H1 (cell line): ENCODE measurements at regions not wholly inside any gene's neighbourhood (a gene's known extent, or its start where the extent isn't known, plus 50 kb on each side); places are given as distances from the start of the nearest gene placed in this dataset.

Source experiments
- CTCF ChIA-PET: fragments of 300-600 bp; sonication (Branson Sonifier 250); formaldehyde crosslinking; loops from one replicate; lab custom pipeline; 2021; ENCODE audit not compliant: partially characterized antibody; lab: Charles Lee
- POLR2A ChIA-PET: fragments of 300-600 bp; sonication (Branson Sonifier 250); formaldehyde crosslinking; loops from one replicate; lab custom pipeline; 2021; ENCODE audit warnings: inconsistent platforms; ENCODE audit not compliant: partially characterized antibody; lab: Charles Lee
- DNase-seq, 2 experiments: peaks; one replicate each; pipeline versions ENCODE4 v3.0.0 to v3.0.0-alpha.2; 2010 to 2022; ENCODE audit warnings: low spot score in 2 of 2, low read depth in 1 of 2, mixed read lengths in 1 of 2
- FAIRE-seq: peaks from 2 replicates; lab custom pipeline; 2011; peaks lifted over from hg19 to GRCh38; lab: Jason Lieb, UNC
- H2AFZ ChIP-seq: 2 replicates; pipeline ENCODE4 v1.8.1; 2012; ENCODE audit warnings: low read length, inconsistent platforms
- H2AK5ac ChIP-seq: 2 replicates; pipeline ENCODE4 v1.6.1; 2013; ENCODE audit warnings: low read depth, low read length
- H2BK120ac ChIP-seq: replicated peaks from 2 replicates; pipeline ENCODE3; 2013; ENCODE audit warnings: low read depth, low read length, inconsistent platforms
- H2BK12ac ChIP-seq: 2 replicates; pipeline ENCODE4 v1.6.1; 2013; ENCODE audit warnings: low read depth, low read length
- H2BK15ac ChIP-seq: 2 replicates; pipeline ENCODE4 v1.6.1; 2013; ENCODE audit warnings: low read length
- H2BK20ac ChIP-seq: 2 replicates; pipeline ENCODE4 v1.6.1; 2013; ENCODE audit warnings: low read length
- H2BK5ac ChIP-seq: 2 replicates; pipeline ENCODE4 v1.6.1; 2013; ENCODE audit warnings: low read depth, low read length
- H3K14ac ChIP-seq: 2 replicates; pipeline ENCODE4 v1.6.1; 2013; ENCODE audit warnings: inconsistent platforms; ENCODE audit not compliant: insufficient read length
- H3K18ac ChIP-seq: 2 replicates; pipeline ENCODE4 v1.6.1; 2013; ENCODE audit warnings: low read length; ENCODE audit errors: extremely low read depth
- H3K23ac ChIP-seq: 2 replicates; pipeline ENCODE4 v1.6.1; 2013; ENCODE audit warnings: inconsistent platforms; ENCODE audit not compliant: insufficient read length
- H3K23me2 ChIP-seq: 2 replicates; pipeline ENCODE4 v1.6.1; 2013; ENCODE audit warnings: low read depth, low read length
- H3K27ac ChIP-seq: 2 replicates; pipeline ENCODE4 v1.6.1; 2011; ENCODE audit warnings: low read depth, low read length, inconsistent platforms
- H3K27me3 ChIP-seq, 4 experiments: replicated peaks in 1 of 4; 1 replicate in 1 of 4; 2 replicates in 3 of 4; pipeline versions ENCODE4 v1.6.1 to v1.8.1; 2011 to 2013; ENCODE audit warnings: low read length in 3 of 4, mild to moderate bottlenecking in 3 of 4, inconsistent platforms in 2 of 4, mixed read lengths in 2 of 4, moderate library complexity in 1 of 4; ENCODE audit not compliant: control insufficient read depth in 3 of 4, insufficient read depth in 3 of 4; ENCODE audit errors: extremely low read depth in 1 of 4
- H3K36me3 ChIP-seq, 4 experiments: 2 replicates each; pipeline versions ENCODE4 v1.6.1 to v1.8.1; 2011 to 2013; ENCODE audit warnings: mild to moderate bottlenecking in 4 of 4, low read length in 3 of 4, moderate library complexity in 2 of 4, control low read depth in 1 of 4, inconsistent platforms in 1 of 4; ENCODE audit not compliant: insufficient read depth in 4 of 4, control insufficient read depth in 2 of 4
- H3K4ac ChIP-seq: replicated peaks from 2 replicates; pipeline ENCODE3; 2013; ENCODE audit warnings: low read length, low read depth, mixed read lengths, inconsistent platforms; ENCODE audit not compliant: insufficient read length
- H3K4me1 ChIP-seq, 4 experiments: replicated peaks in 1 of 4; 1 replicate in 1 of 4; 2 replicates in 3 of 4; pipeline versions ENCODE4 v1.6.1 to v1.8.1; 2011 to 2013; ENCODE audit warnings: low read length in 3 of 4, inconsistent platforms in 2 of 4, mixed read lengths in 1 of 4; ENCODE audit not compliant: insufficient read depth in 4 of 4, control insufficient read depth in 3 of 4
- H3K4me2 ChIP-seq, 2 experiments: 2 replicates each; pipeline versions ENCODE4 v1.6.1 to v1.8.1; 2011 to 2013; ENCODE audit warnings: low read depth in 2 of 2, low read length in 2 of 2, control low read depth in 1 of 2, inconsistent platforms in 1 of 2, mild to moderate bottlenecking in 1 of 2; ENCODE audit not compliant: insufficient read depth in 1 of 2
- H3K4me3 ChIP-seq, 4 experiments: fragments of 200-600, 300-600 bp in 1 of 4; sonication (generic), shearing (Covaris generic), sonication (Bioruptor Twin) in 1 of 4; 2 replicates each; pipeline versions ENCODE4 v1.5.1 to v1.8.1; 2011 to 2016; ENCODE audit warnings: low read length in 4 of 4, low read depth in 3 of 4, control low read depth in 2 of 4, inconsistent platforms in 2 of 4, mild to moderate bottlenecking in 2 of 4, mixed read lengths in 1 of 4, moderate library complexity in 1 of 4; ENCODE audit not compliant: insufficient read depth in 2 of 4; ENCODE audit errors: extremely low read depth in 1 of 4
- H3K56ac ChIP-seq: replicated peaks from 2 replicates; pipeline ENCODE3; 2013; ENCODE audit warnings: low read depth, mild to moderate bottlenecking, mixed read lengths, low read length, inconsistent platforms; ENCODE audit not compliant: insufficient read length
- H3K79me1 ChIP-seq: 2 replicates; pipeline ENCODE4 v1.6.1; 2013; ENCODE audit warnings: low read depth, low read length, control low read depth
- H3K79me2 ChIP-seq, 2 experiments: 2 replicates each; pipeline versions ENCODE4 v1.6.1 to v1.8.1; 2012 to 2013; ENCODE audit warnings: low read length in 2 of 2, mild to moderate bottlenecking in 2 of 2, inconsistent platforms in 1 of 2; ENCODE audit not compliant: insufficient read depth in 2 of 2, control insufficient read depth in 1 of 2
- H3K9ac ChIP-seq, 4 experiments: replicated peaks in 1 of 4; 1 replicate in 1 of 4; 2 replicates in 3 of 4; pipeline versions ENCODE4 v1.6.1 to v1.8.1; 2011 to 2013; ENCODE audit warnings: low read depth in 3 of 4, low read length in 3 of 4, control low read depth in 2 of 4, mild to moderate bottlenecking in 2 of 4, moderate library complexity in 2 of 4, inconsistent platforms in 1 of 4; ENCODE audit errors: extremely low read depth in 1 of 4
- H3K9me3 ChIP-seq, 2 experiments: 2 replicates each; pipeline versions ENCODE4 v1.6.1 to v1.8.1; 2012 to 2013; ENCODE audit warnings: mild to moderate bottlenecking in 2 of 2, moderate library complexity in 2 of 2, control low read depth in 1 of 2, inconsistent platforms in 1 of 2, low read depth in 1 of 2, low read length in 1 of 2, mixed read lengths in 1 of 2; ENCODE audit not compliant: insufficient read depth in 2 of 2
- H4K20me1 ChIP-seq, 2 experiments: replicated peaks in 1 of 2; 2 replicates each; pipeline versions ENCODE3 to v1.8.1; 2011 to 2013; ENCODE audit warnings: inconsistent platforms in 2 of 2, low read length in 2 of 2, mild to moderate bottlenecking in 1 of 2; ENCODE audit not compliant: insufficient read depth in 2 of 2, control insufficient read depth in 1 of 2
- H4K5ac ChIP-seq: 2 replicates; pipeline ENCODE4 v1.6.1; 2013; ENCODE audit warnings: low read length, low read depth, mixed read lengths, inconsistent platforms; ENCODE audit not compliant: insufficient read length
- H4K8ac ChIP-seq: 2 replicates; pipeline ENCODE4 v1.8.0; 2013; ENCODE audit warnings: mild to moderate bottlenecking, moderate library complexity, low read length, inconsistent platforms; ENCODE audit not compliant: insufficient read depth; ENCODE audit errors: extremely low read depth
- H4K91ac ChIP-seq: replicated peaks from 2 replicates; pipeline ENCODE3; 2013; ENCODE audit warnings: low read length, mixed read lengths, inconsistent platforms; ENCODE audit not compliant: insufficient read length
- CEBPB ChIP-seq: IDR thresholded peaks from 2 replicates; pipeline ENCODE4 v1.6.1; 2012; ENCODE audit warnings: low read depth, low read length
- RAD21 ChIP-seq, 2 experiments: IDR thresholded peaks in 1 of 2; conservative IDR thresholded peaks in 1 of 2; 2 replicates each; pipeline ENCODE4 v1.6.1; 2011; ENCODE audit warnings: low read depth in 2 of 2, low read length in 2 of 2, improper control_type of control experiment in 1 of 2, inconsistent platforms in 1 of 2, mild to moderate bottlenecking in 1 of 2, moderate library complexity in 1 of 2
- WGBS, 2 experiments: shearing (Covaris generic) in 1 of 2; methylation state at CpG; one replicate each; pipeline versions ENCODE4 v1.1.6 to v1.1.7; 2013 to 2015; ENCODE audit warnings: low lambda C conversion rate in 2 of 2, mixed read lengths in 2 of 2, inconsistent platforms in 1 of 2, low coverage in 1 of 2, missing lambda C conversion rate in 1 of 2; ENCODE audit not compliant: insufficient replicate concordance in 2 of 2, insufficient coverage in 1 of 2, insufficient read length in 1 of 2; ENCODE audit errors: extremely low coverage in 1 of 2, missing lambda C conversion rate in 1 of 2; 5-methylcytosine and 5-hydroxymethylcytosine counted together
- TF ChIP-seq, protein P1 (sequence below), 3 experiments: IDR thresholded peaks; 1 replicate in 2 of 3; 2 replicates in 1 of 3; pipeline versions ENCODE4 v1.5.1 to v1.6.1; 2011; ENCODE audit warnings: low read length in 3 of 3, mild to moderate bottlenecking in 3 of 3, inconsistent platforms in 2 of 3, low read depth in 1 of 3, moderate library complexity in 1 of 3; ENCODE audit not compliant: insufficient read depth in 1 of 3; ENCODE audit errors: control extremely low read depth in 1 of 3
- TF ChIP-seq, protein P2 (sequence below): IDR thresholded peaks from 2 replicates; pipeline ENCODE4 v1.6.1; 2012; ENCODE audit warnings: low read length, inconsistent platforms

DNA sequence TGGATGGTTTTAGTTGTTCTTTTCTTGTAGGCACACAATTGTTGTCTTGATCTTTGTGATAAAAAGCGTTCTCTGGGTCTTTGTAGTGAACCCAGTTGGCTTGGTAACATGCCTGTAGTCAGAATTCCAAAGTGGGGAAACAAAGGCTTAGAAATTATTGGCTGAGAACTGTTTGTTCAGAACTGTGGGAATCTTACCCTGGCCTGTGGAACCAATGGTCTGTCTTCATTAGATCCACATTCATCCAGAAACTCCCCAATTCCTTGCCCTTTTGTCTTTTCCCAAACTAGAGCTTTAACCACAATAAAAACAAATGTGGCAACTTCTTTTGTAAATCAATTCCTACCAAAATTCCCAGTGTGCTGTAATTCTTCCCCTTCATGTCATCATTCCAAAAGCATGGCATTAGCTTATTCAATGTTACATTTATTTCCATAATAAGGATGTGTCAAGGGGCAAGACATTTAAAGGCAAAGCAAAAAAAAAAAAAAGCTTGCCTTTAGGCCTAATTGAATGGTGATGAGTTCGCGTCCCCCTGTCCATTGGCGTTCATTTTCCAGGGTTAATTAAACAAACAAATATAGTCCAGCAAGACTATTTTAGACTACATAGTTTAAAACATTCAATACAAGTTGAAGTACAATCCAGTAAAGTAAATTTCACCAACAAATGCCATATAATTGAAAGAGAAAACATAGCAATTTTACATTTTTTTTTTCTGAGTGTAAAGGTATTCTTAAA, 249.8 kb upstream of the ZNF608 start:
- TF ChIP-seq, protein P1, sequence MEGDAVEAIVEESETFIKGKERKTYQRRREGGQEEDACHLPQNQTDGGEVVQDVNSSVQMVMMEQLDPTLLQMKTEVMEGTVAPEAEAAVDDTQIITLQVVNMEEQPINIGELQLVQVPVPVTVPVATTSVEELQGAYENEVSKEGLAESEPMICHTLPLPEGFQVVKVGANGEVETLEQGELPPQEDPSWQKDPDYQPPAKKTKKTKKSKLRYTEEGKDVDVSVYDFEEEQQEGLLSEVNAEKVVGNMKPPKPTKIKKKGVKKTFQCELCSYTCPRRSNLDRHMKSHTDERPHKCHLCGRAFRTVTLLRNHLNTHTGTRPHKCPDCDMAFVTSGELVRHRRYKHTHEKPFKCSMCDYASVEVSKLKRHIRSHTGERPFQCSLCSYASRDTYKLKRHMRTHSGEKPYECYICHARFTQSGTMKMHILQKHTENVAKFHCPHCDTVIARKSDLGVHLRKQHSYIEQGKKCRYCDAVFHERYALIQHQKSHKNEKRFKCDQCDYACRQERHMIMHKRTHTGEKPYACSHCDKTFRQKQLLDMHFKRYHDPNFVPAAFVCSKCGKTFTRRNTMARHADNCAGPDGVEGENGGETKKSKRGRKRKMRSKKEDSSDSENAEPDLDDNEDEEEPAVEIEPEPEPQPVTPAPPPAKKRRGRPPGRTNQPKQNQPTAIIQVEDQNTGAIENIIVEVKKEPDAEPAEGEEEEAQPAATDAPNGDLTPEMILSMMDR (IDR thresholded peaks at IDR 0.05; ENCODE audit: control extremely low read depth in 1 of 3, insufficient read depth in 1 of 3, low read depth in 1 of 3, low read length in 3 of 3), result no peak
- TF ChIP-seq, protein P2, sequence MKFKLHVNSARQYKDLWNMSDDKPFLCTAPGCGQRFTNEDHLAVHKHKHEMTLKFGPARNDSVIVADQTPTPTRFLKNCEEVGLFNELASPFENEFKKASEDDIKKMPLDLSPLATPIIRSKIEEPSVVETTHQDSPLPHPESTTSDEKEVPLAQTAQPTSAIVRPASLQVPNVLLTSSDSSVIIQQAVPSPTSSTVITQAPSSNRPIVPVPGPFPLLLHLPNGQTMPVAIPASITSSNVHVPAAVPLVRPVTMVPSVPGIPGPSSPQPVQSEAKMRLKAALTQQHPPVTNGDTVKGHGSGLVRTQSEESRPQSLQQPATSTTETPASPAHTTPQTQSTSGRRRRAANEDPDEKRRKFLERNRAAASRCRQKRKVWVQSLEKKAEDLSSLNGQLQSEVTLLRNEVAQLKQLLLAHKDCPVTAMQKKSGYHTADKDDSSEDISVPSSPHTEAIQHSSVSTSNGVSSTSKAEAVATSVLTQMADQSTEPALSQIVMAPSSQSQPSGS, result 0 out of 2 replicates have a peak, but pooled peaks have one; percentile 33
- TF ChIP-seq RAD21 (IDR thresholded peaks at IDR 0.05 in 1 of 2, conservative IDR thresholded peaks at IDR 0.05 in 1 of 2; ENCODE audit: low read depth in 2 of 2, low read length in 2 of 2) (no peak), CEBPB (peak; percentile 38; the same call in 1 of the 2 replicates)
- TF ChIP-seq, all 59 proteins: peak for 2
- H3K18ac ChIP-seq, result no peak overlapping the region
- H2AK5ac ChIP-seq, result no peak overlapping the region
- POLR2A ChIA-PET, result interaction anchor here (0.6 to 1.2 kb wide), 3 partner anchors 106 to 253 kb away, joined by 3 to 4 read pairs (median 3); no protein-coding TSS in a partner anchor
- no peaks in the 10 kb centered on the region for H3K36me3 ChIP-seq
- H2BK20ac ChIP-seq, result no peak overlapping the region
- H3K9me3 ChIP-seq, result no peaks in the 10 kb centered on the region
- no peak overlapping the region; the same call in 1 of the 2 replicates for H2BK12ac ChIP-seq
- no peak overlapping the region for H3K9ac ChIP-seq
- H3K79me2 ChIP-seq, result no peaks in the 10 kb centered on the region
- FAIRE-seq, result peak; percentile 48
- CTCF ChIA-PET, result interaction anchor here (0.7 to 1.7 kb wide), 4 partner anchors 11 to 937 kb away, joined by 3 to 6 read pairs (median 4); no protein-coding TSS in a partner anchor
- no peak overlapping the region for H2BK120ac ChIP-seq
- no peak overlapping the region for H3K14ac ChIP-seq
- H4K20me1 ChIP-seq, result no peaks in the 10 kb centered on the region
- no peak overlapping the region for H2BK5ac ChIP-seq
- H2BK15ac ChIP-seq, result no peak overlapping the region
- peak in 1 of 2 experiments; percentile 39 for DNase-seq
- WGBS, 2 experiments, result 42% methylated on average over 4 of the region's 4 CpGs; no CpG with 5 or more reads in 1 of the 2 experiments
- no peak overlapping the region for H4K8ac ChIP-seq
- no peaks in the 10 kb centered on the region for H3K79me1 ChIP-seq
- H4K91ac ChIP-seq, result no peak overlapping the region
- no peaks in the 10 kb centered on the region for H3K27me3 ChIP-seq
- H3K4me2 ChIP-seq, result peak overlapping the region; percentile 12 to 13; a peak in 3 of 4 replicates
- no peak overlapping the region for H3K4me3 ChIP-seq
- no peak overlapping the region for H3K56ac ChIP-seq
- H3K23ac ChIP-seq, result no peak overlapping the region
- no peaks in the 10 kb centered on the region; the same call in 1 of the 2 replicates for H3K23me2 ChIP-seq
- no peak overlapping the region for H2AFZ ChIP-seq
- no peak overlapping the region for H3K27ac ChIP-seq
- peaks cover 0 to 14% (median 4%) of the 10 kb centered on the region in 4 experiments; a peak in 4 of 7 replicates for H3K4me1 ChIP-seq
- H3K4ac ChIP-seq, result no peak overlapping the region
- H4K5ac ChIP-seq, result peak overlapping the region; percentile 75
